Loucy (cell line): ENCODE measurements at regions not wholly inside any gene's neighbourhood (a gene's known extent, or its start where the extent isn't known, plus 50 kb on each side); places are given as distances from the start of the nearest gene placed in this dataset.
"Not testable (repeated sequence)": the region's sequence is repeated elsewhere in the genome, so short reads cannot be mapped to it uniquely, and the experiment has no call there.

Experiments used
- EZH2phosphoT487 ChIP-seq: fragments of 200-600 bp; IDR thresholded peaks from 2 replicates; pipeline ENCODE4 v1.6.1; 2018; ENCODE audit warnings: antibody characterized with exemption, mild to moderate bottlenecking, moderate library complexity, borderline replicate concordance
- TF ChIP-seq, protein P1 (sequence below): fragments of 200-600 bp; sonication (generic); conservative IDR thresholded peaks from 2 replicates; pipeline ENCODE4 v1.5.1; 2014; ENCODE audit warnings: mild to moderate bottlenecking, antibody characterized with exemption, low read length

DNA sequence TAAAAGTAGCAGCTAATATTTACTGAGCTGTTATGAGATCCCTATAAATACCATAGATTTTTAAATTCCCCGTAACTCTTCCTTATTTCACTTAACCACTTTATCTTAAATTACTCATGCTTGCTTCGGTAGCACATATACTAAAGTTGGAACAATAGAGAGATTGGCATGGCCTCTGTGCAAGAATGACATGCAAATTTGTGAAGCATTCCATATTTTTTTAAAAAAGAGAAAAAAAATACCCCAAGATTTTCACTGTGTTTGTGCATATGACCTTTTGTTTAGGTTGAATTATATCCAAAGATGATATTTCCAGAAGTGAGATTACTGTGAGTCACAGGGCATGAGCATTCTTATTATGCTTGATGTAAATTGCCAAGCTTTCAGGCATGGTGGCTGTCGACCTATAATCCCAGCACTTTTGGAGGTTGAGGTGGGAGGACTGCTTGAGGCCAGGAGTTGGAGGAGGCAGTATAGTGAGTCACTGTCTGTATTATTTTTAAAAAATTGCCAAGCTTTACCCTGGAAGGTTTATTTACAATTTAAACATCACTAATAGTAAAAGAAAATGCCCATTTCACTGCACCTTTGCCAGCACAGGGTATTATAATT lies 58.2 kb upstream of the VKORC1L1 start:
- TF ChIP-seq, protein P1, sequence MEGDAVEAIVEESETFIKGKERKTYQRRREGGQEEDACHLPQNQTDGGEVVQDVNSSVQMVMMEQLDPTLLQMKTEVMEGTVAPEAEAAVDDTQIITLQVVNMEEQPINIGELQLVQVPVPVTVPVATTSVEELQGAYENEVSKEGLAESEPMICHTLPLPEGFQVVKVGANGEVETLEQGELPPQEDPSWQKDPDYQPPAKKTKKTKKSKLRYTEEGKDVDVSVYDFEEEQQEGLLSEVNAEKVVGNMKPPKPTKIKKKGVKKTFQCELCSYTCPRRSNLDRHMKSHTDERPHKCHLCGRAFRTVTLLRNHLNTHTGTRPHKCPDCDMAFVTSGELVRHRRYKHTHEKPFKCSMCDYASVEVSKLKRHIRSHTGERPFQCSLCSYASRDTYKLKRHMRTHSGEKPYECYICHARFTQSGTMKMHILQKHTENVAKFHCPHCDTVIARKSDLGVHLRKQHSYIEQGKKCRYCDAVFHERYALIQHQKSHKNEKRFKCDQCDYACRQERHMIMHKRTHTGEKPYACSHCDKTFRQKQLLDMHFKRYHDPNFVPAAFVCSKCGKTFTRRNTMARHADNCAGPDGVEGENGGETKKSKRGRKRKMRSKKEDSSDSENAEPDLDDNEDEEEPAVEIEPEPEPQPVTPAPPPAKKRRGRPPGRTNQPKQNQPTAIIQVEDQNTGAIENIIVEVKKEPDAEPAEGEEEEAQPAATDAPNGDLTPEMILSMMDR: not testable (repeated sequence)
- TF ChIP-seq EZH2phosphoT487: not testable (repeated sequence)
